ENCODE measurements at regions not wholly inside any gene's neighbourhood (a gene's known extent, or its start where the extent isn't known, plus 50 kb on each side); places are given as distances from the start of the nearest gene placed in this dataset.

DNA sequence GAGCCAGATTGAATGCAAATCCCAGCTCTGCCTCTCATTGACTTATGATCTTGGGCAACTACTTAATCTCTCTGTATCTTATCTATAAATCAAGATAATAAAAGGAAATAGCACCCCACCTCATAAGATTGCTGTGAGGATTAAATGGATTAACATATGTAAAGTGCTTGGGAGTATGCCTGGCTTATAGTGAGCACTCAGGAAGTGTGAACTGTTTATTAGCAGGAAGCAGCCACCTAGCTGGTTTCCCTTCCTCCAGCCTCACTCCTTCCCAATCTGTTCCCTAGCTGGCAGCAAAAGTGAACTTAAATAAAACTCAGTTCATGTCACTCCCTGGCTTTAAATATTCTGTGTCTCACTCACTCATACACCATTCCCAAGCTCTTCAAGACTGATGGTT lies 526.6 kb upstream of the PKDCC start:
- no peak for DNase-seq (ENCODE audit: low read depth in 2 of 2)
- no peak overlapping the region for H2AFZ ChIP-seq (ENCODE audit: low read length)

DNA sequence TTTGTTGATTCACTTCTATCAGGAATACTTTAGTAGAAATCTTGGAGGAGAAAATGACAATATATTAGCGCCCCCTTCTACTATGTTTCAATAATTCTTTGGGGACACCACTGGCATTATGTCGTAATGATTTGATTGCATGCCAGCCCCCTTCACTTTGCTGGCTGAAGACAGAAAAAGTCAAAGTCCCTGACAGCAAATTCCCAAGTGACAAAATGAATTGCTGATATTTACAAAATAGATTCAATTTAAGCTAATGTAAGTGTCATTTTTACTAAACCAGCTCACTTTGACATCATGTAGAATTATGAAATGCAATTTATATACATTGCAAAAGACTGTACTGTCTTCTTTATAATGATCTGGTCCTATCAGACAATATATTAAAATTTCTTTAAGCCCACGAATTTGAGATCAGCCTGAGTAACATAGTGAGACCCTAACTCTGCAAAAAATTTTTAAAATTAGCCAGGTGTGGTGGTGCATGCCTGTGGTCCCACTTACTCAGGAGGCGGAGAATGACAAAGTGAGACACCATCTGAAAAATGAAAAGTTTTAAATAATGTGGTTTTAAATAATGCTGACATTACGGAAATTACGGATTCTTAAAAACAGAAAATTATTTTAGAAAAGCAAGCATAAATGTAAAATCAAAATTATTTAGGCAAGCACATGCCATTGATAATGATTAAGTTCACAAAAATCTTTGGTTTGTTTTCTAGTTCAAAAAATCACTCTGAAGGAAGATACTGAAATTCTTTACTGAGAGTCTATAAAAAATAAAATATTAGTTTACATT lies 520.1 kb upstream of the PKDCC start:
- H3K4me2 ChIP-seq (ENCODE audit: extremely low read depth, insufficient read depth, low read length), result no peak overlapping the region
- H3K4me1 ChIP-seq (ENCODE audit: control insufficient read depth, extremely low read depth, insufficient read depth, low read length), result no peaks in the 10 kb centered on the region
- no peak for TF ChIP-seq EZH2 (IDR thresholded peaks at IDR 0.05; ENCODE audit: low read length, missing control alignments)
- TF ChIP-seq, protein P1, sequence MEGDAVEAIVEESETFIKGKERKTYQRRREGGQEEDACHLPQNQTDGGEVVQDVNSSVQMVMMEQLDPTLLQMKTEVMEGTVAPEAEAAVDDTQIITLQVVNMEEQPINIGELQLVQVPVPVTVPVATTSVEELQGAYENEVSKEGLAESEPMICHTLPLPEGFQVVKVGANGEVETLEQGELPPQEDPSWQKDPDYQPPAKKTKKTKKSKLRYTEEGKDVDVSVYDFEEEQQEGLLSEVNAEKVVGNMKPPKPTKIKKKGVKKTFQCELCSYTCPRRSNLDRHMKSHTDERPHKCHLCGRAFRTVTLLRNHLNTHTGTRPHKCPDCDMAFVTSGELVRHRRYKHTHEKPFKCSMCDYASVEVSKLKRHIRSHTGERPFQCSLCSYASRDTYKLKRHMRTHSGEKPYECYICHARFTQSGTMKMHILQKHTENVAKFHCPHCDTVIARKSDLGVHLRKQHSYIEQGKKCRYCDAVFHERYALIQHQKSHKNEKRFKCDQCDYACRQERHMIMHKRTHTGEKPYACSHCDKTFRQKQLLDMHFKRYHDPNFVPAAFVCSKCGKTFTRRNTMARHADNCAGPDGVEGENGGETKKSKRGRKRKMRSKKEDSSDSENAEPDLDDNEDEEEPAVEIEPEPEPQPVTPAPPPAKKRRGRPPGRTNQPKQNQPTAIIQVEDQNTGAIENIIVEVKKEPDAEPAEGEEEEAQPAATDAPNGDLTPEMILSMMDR (conservative IDR thresholded peaks at IDR 0.05 in 1 of 2, IDR thresholded peaks at IDR 0.05 in 1 of 2; ENCODE audit: low read depth in 1 of 2, low read length in 2 of 2), result no peak
- DNase-seq (ENCODE audit: low read depth in 2 of 2), result no peak
- H3K9ac ChIP-seq (ENCODE audit: insufficient read depth, low read length), result no peak overlapping the region
- no peaks in the 10 kb centered on the region for H3K36me3 ChIP-seq (ENCODE audit: control insufficient read depth, insufficient read depth, low read length)
- H3K79me2 ChIP-seq (ENCODE audit: control insufficient read depth, insufficient read depth, low read length), result no peaks in the 10 kb centered on the region
- no peaks in the 10 kb centered on the region for H3K9me3 ChIP-seq (ENCODE audit: control insufficient read depth, insufficient read depth, low read depth, low read length)
- H3K4me3 ChIP-seq (replicated peaks in 1 of 4; ENCODE audit: control extremely low read depth in 1 of 4, insufficient read depth in 1 of 4, low read depth in 3 of 4, low read length in 4 of 4), result no peak overlapping the region
- no peaks in the 10 kb centered on the region for H3K27me3 ChIP-seq (ENCODE audit: control insufficient read depth, insufficient read depth, low read length)
- H3K27ac ChIP-seq (ENCODE audit: insufficient read depth, low read length), result no peak overlapping the region
- H2AFZ ChIP-seq (ENCODE audit: low read length), result no peak overlapping the region
- no peaks in the 10 kb centered on the region for H4K20me1 ChIP-seq (ENCODE audit: control insufficient read depth, extremely low read depth, insufficient read depth, low read length)

More for the DNA sequence above, 526.6 kb upstream of the PKDCC start:
- TF ChIP-seq, protein P1 (conservative IDR thresholded peaks at IDR 0.05 in 1 of 2, IDR thresholded peaks at IDR 0.05 in 1 of 2; ENCODE audit: low read depth in 1 of 2, low read length in 2 of 2), result no peak
- no peak for TF ChIP-seq EZH2 (IDR thresholded peaks at IDR 0.05; ENCODE audit: low read length, missing control alignments)
- no peaks in the 10 kb centered on the region for H3K9me3 ChIP-seq (ENCODE audit: control insufficient read depth, insufficient read depth, low read depth, low read length)
- H3K27me3 ChIP-seq (ENCODE audit: control insufficient read depth, insufficient read depth, low read length), result no peaks in the 10 kb centered on the region
- no peak overlapping the region for H3K4me3 ChIP-seq (replicated peaks in 1 of 4; ENCODE audit: control extremely low read depth in 1 of 4, insufficient read depth in 1 of 4, low read depth in 3 of 4, low read length in 4 of 4)
- no peaks in the 10 kb centered on the region for H3K79me2 ChIP-seq (ENCODE audit: control insufficient read depth, insufficient read depth, low read length)
- H3K4me2 ChIP-seq (ENCODE audit: extremely low read depth, insufficient read depth, low read length), result no peak overlapping the region
- no peaks in the 10 kb centered on the region for H3K36me3 ChIP-seq (ENCODE audit: control insufficient read depth, insufficient read depth, low read length)
- H3K9ac ChIP-seq (ENCODE audit: insufficient read depth, low read length), result no peak overlapping the region
- no peaks in the 10 kb centered on the region for H3K4me1 ChIP-seq (ENCODE audit: control insufficient read depth, extremely low read depth, insufficient read depth, low read length)
- H3K27ac ChIP-seq (ENCODE audit: insufficient read depth, low read length), result no peak overlapping the region
- no peaks in the 10 kb centered on the region for H4K20me1 ChIP-seq (ENCODE audit: control insufficient read depth, extremely low read depth, insufficient read depth, low read length)

DNA sequence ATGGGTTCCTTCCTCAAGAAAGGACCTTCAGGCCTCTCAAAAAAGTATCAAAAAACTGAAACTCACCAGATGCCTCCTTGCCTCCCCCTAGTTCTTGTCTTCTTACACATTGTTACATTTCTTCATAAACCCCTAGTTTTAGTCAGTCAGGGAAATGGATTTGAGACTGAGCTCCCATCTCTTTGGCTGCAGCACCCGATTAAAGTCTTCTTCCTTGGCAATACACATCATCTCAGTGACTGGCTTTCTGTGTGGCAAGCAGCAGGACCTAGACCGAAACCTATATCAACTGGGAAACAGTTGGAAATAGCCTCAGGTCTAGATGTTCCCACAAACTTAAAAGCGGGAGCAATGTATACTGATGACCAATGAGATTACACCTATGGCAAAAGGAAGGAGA lies 512.2 kb upstream of the PKDCC start:
- H3K4me1 ChIP-seq (ENCODE audit: control insufficient read depth, extremely low read depth, insufficient read depth, low read length), result no peaks in the 10 kb centered on the region
- no peak for TF ChIP-seq EZH2 (IDR thresholded peaks at IDR 0.05; ENCODE audit: low read length, missing control alignments)
- TF ChIP-seq, protein P1 (conservative IDR thresholded peaks at IDR 0.05 in 1 of 2, IDR thresholded peaks at IDR 0.05 in 1 of 2; ENCODE audit: low read depth in 1 of 2, low read length in 2 of 2), result no peak

More for the DNA sequence above, 512.2 kb upstream of the PKDCC start:
- no peaks in the 10 kb centered on the region for H4K20me1 ChIP-seq (ENCODE audit: control insufficient read depth, extremely low read depth, insufficient read depth, low read length)
- H3K4me3 ChIP-seq (replicated peaks in 1 of 4; ENCODE audit: control extremely low read depth in 1 of 4, insufficient read depth in 1 of 4, low read depth in 3 of 4, low read length in 4 of 4), result no peak overlapping the region
- no peak for DNase-seq (ENCODE audit: low read depth in 2 of 2)
- H3K4me2 ChIP-seq (ENCODE audit: extremely low read depth, insufficient read depth, low read length), result no peak overlapping the region
- H3K9me3 ChIP-seq (ENCODE audit: control insufficient read depth, insufficient read depth, low read depth, low read length), result no peaks in the 10 kb centered on the region
- no peak overlapping the region for H3K9ac ChIP-seq (ENCODE audit: insufficient read depth, low read length)
- H3K36me3 ChIP-seq (ENCODE audit: control insufficient read depth, insufficient read depth, low read length), result no peaks in the 10 kb centered on the region
- no peaks in the 10 kb centered on the region for H3K79me2 ChIP-seq (ENCODE audit: control insufficient read depth, insufficient read depth, low read length)
- no peaks in the 10 kb centered on the region for H3K27me3 ChIP-seq (ENCODE audit: control insufficient read depth, insufficient read depth, low read length)
- no peak overlapping the region for H3K27ac ChIP-seq (ENCODE audit: insufficient read depth, low read length)
- no peak overlapping the region for H2AFZ ChIP-seq (ENCODE audit: low read length)

Data from fibroblast of lung (primary cell).